PC-9 (cell line): ENCODE measurements at regions not wholly inside any gene's neighbourhood (a gene's known extent, or its start where the extent isn't known, plus 50 kb on each side); places are given as distances from the start of the nearest gene placed in this dataset.

ENCODE experiments used
- BruUV-seq: library from RNA; stranded (reverse); fragments of 400-500 nt; replicated peaks from 2 replicates; lab custom pipeline; 2021; lab: Mats Ljungman, UMichigan
- CTCF ChIA-PET: fragments of 300-600 bp; sonication (Branson Sonifier 250); formaldehyde crosslinking; loops from one replicate; lab custom pipeline; 2022; ENCODE audit warnings: antibody characterized with exemption; lab: Charles Lee
- POLR2A ChIA-PET: fragments of 300-600 bp; sonication (Branson Sonifier 250); formaldehyde crosslinking; loops from one replicate; lab custom pipeline; 2022; ENCODE audit warnings: antibody characterized with exemption; ENCODE audit not compliant: unreplicated experiment; lab: Charles Lee
- DNase-seq, 2 experiments: peaks; one replicate each; pipeline versions ENCODE4 v3.0.0 to v3.0.0-alpha.2; 2015 to 2022; ENCODE audit warnings: mixed read lengths in 1 of 2
- H2AFZ ChIP-seq: fragments of 200-600 bp; sonication (generic); 2 replicates; pipeline ENCODE4 v1.8.1; 2017; ENCODE audit warnings: antibody characterized with exemption
- H3F3A ChIP-seq: fragments of 200-600 bp; sonication (generic); 2 replicates; pipeline ENCODE4 v1.8.1; 2017; ENCODE audit warnings: antibody characterized with exemption, mild to moderate bottlenecking, low read depth; ENCODE audit not compliant: insufficient read depth
- H3K27ac ChIP-seq: fragments of 200-600 bp; sonication (generic); 2 replicates; pipeline ENCODE4 v1.6.1; 2016; ENCODE audit warnings: mixed run types
- H3K27me3 ChIP-seq: fragments of 200-600 bp; sonication (generic); 2 replicates; pipeline ENCODE4 v1.6.1; 2016; ENCODE audit warnings: low read depth, mixed run types; ENCODE audit not compliant: insufficient read depth
- H3K36me3 ChIP-seq: fragments of 200-600 bp; sonication (generic); 2 replicates; pipeline ENCODE4 v1.6.1; 2016; ENCODE audit warnings: low read depth, mixed run types
- H3K4me1 ChIP-seq: fragments of 200-600 bp; sonication (generic); replicated peaks from 2 replicates; pipeline ENCODE4 v1.6.1; 2016; ENCODE audit warnings: mixed run types; ENCODE audit not compliant: insufficient read depth
- H3K4me2 ChIP-seq: fragments of 200-600 bp; sonication (generic); 2 replicates; pipeline ENCODE4 v1.6.1; 2017; ENCODE audit warnings: mixed run types
- H3K4me3 ChIP-seq: fragments of 200-600 bp; sonication (generic); 2 replicates; pipeline ENCODE4 v1.6.1; 2016; ENCODE audit warnings: mixed run types
- H3K79me2 ChIP-seq: fragments of 200-600 bp; sonication (generic); 2 replicates; pipeline ENCODE4 v1.6.1; 2017; ENCODE audit warnings: low read depth, mixed run types
- H3K9me2 ChIP-seq: fragments of 200-600 bp; sonication (generic); 2 replicates; pipeline ENCODE4 v1.8.1; 2017; ENCODE audit warnings: mild to moderate bottlenecking; ENCODE audit not compliant: insufficient read depth
- H3K9me3 ChIP-seq: fragments of 200-600 bp; sonication (generic); 2 replicates; pipeline ENCODE4 v1.8.1; 2016; ENCODE audit warnings: low read depth; ENCODE audit not compliant: insufficient read depth
- H4K20me1 ChIP-seq: fragments of 200-600 bp; sonication (generic); 2 replicates; pipeline ENCODE4 v1.8.1; 2017; ENCODE audit not compliant: insufficient read depth
- EZH2 ChIP-seq: fragments of 200-600 bp; sonication (generic); IDR thresholded peaks from 2 replicates; pipeline ENCODE4 v1.8.0; 2017; ENCODE audit warnings: antibody characterized with exemption, low read depth
- intact Hi-C: fragments of 100-400 bp; cut with micrococcal nuclease; formaldehyde crosslinking; loops from one replicate; pipeline ENCODE4 v1.10.0; 2022; ENCODE audit not compliant: unreplicated experiment
- TF ChIP-seq, protein P1 (sequence below): fragments of 200-600 bp; sonication (generic); conservative IDR thresholded peaks from 2 replicates; pipeline ENCODE4 v1.6.1; 2017; ENCODE audit warnings: mixed run types, antibody characterized with exemption, mild to moderate bottlenecking, moderate library complexity

DNA sequence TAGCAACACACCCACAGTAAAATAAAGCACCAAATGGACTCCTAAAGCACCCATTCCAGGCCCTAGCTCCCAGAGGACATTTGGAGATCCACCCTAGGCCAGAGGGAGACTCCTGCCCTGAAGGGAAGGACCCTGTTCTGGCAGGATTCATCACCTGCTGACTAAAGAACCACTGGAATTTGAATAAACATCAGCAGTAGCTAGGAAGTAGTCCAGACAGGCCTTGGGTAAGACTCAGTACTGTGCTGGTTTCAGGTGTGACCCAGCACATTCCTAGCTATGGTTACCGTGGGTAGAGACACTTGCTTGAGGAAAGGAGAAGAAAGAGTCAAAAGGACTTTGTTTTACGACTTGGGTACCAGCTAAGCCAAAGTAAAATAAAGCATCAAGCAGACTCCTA, 92.7 kb upstream of the LRRC7 start:
- DNase-seq: no peak
- no peaks in the 10 kb centered on the region for H3K27me3 ChIP-seq
- no peaks in the 10 kb centered on the region for H3F3A ChIP-seq
- ChIA-PET CTCF (no interaction called here), POLR2A (no interaction called here)
- H3K36me3 ChIP-seq: no peaks in the 10 kb centered on the region
- intact Hi-C loops: no loop called here
- no peak overlapping the region for H3K4me3 ChIP-seq
- H3K9me2 ChIP-seq: no peaks in the 10 kb centered on the region
- no peak overlapping the region for H3K27ac ChIP-seq
- no peak overlapping the region for H2AFZ ChIP-seq
- no peak overlapping the region for H3K4me2 ChIP-seq
- no peaks in the 10 kb centered on the region for H4K20me1 ChIP-seq
- no TSS peak for BruUV-seq
- TF ChIP-seq EZH2: no peak
- TF ChIP-seq, protein P1, sequence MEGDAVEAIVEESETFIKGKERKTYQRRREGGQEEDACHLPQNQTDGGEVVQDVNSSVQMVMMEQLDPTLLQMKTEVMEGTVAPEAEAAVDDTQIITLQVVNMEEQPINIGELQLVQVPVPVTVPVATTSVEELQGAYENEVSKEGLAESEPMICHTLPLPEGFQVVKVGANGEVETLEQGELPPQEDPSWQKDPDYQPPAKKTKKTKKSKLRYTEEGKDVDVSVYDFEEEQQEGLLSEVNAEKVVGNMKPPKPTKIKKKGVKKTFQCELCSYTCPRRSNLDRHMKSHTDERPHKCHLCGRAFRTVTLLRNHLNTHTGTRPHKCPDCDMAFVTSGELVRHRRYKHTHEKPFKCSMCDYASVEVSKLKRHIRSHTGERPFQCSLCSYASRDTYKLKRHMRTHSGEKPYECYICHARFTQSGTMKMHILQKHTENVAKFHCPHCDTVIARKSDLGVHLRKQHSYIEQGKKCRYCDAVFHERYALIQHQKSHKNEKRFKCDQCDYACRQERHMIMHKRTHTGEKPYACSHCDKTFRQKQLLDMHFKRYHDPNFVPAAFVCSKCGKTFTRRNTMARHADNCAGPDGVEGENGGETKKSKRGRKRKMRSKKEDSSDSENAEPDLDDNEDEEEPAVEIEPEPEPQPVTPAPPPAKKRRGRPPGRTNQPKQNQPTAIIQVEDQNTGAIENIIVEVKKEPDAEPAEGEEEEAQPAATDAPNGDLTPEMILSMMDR: no peak
- H3K79me2 ChIP-seq: no peaks in the 10 kb centered on the region
- no peaks in the 10 kb centered on the region for H3K9me3 ChIP-seq
- no peaks in the 10 kb centered on the region for H3K4me1 ChIP-seq

DNA sequence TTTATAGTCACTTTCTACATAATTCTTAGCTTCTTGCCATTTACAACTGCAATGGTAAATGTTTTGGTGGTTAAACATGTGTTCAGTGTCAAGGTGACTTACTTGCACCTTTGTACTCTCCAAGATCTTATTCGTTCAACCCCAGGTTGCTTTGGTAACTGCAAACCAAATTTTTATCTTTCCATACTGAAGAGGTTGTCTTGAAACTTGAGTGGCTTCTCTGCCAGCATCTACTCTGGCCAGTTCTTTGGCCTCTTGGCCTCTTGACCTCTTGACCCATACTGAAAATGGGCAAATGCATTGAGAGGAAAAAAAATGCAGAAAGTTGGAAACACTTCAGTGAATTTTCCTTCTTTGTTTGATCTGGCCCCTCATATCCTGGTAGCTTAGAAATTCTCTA, 88.0 kb upstream of the LRRC7 start:
- H3K4me3 ChIP-seq: no peak overlapping the region
- DNase-seq: no peak
- no peak overlapping the region for H3K4me2 ChIP-seq
- H3K27ac ChIP-seq: no peak overlapping the region
- no peaks in the 10 kb centered on the region for H3K9me3 ChIP-seq
- ChIA-PET POLR2A (no interaction called here), CTCF (no interaction called here)
- no peak overlapping the region for H2AFZ ChIP-seq
- BruUV-seq: no TSS peak
- H4K20me1 ChIP-seq: no peaks in the 10 kb centered on the region
- no peaks in the 10 kb centered on the region for H3K36me3 ChIP-seq
- intact Hi-C loops: no loop called here
- no peaks in the 10 kb centered on the region for H3K27me3 ChIP-seq
- H3K79me2 ChIP-seq: no peaks in the 10 kb centered on the region
- TF ChIP-seq, protein P1: no peak
- no peak for TF ChIP-seq EZH2
- no peaks in the 10 kb centered on the region for H3F3A ChIP-seq
- no peaks in the 10 kb centered on the region for H3K9me2 ChIP-seq
- no peaks in the 10 kb centered on the region for H3K4me1 ChIP-seq

DNA sequence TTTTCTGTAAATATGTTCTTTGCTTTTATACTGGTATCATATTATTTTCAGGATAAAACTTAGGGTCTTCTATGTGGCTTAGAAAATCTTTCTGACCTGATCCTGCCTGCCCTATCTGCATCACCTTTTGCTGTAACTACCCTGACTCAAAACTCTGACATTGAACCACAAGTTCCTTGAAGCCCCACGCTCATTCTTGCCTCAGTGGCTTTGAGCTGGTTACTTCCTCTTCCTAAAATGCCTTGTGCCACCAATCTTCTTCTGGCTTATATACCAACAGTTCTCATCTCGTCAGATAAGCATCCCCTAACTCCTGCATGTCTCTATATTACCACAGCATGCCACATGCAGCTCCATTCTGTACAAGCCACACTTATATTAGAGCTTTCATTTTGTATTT, 84.5 kb upstream of the LRRC7 start:
- intact Hi-C loops: no loop called here
- no peak overlapping the region for H3K27ac ChIP-seq
- DNase-seq: no peak

More for the DNA sequence above, 84.5 kb upstream of the LRRC7 start:
- TF ChIP-seq, protein P1: no peak
- no peak for TF ChIP-seq EZH2
- Histone ChIP-seq H2AFZ (no peak overlapping the region), H3K4me3 (no peak overlapping the region), H3K9me3 (no peaks in the 10 kb centered on the region), H3K27me3 (no peaks in the 10 kb centered on the region), H3K4me1 (no peaks in the 10 kb centered on the region), H3K79me2 (no peaks in the 10 kb centered on the region), H3K4me2 (no peak overlapping the region), H3F3A (no peaks in the 10 kb centered on the region), H3K9me2 (no peaks in the 10 kb centered on the region), H3K36me3 (no peaks in the 10 kb centered on the region), H4K20me1 (no peaks in the 10 kb centered on the region)
- BruUV-seq: no TSS peak
- POLR2A ChIA-PET: no interaction called here
- CTCF ChIA-PET: no interaction called here
